ENCODE measurements at regions not wholly inside any gene's neighbourhood (a gene's known extent, or its start where the extent isn't known, plus 50 kb on each side); places are given as distances from the start of the nearest gene placed in this dataset.

DNA sequence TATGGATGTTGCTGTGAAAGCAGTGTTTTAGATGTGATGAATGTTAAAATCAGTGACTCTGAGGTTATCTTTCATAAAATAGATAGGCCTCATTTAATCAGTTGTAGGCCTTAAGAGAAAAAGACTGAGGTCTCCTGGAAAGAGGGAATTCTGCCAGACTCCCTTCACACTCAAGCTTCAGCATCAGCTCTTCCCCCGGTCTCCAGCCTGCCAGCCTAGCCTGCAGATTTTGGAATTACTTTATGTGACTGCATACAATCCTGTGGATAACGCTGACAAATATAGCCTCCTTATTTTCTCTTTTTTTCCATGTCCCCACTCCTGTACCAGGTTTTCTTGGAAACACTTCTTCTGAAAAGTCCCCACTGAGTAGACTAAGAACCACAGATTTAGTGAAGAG, 510.3 kb downstream of the GBE1 start:
- 89 to 94% (median 93%) methylated on average over 2 of the region's 2 CpGs for WGBS, 4 donors
- H3K4me1 ChIP-seq (replicated peaks in 1 of 2) = no peaks in the 10 kb centered on the region
- no peaks in the 10 kb centered on the region for H3K27me3 ChIP-seq
- DNase-seq = no peak
- H3K36me3 ChIP-seq (replicated peaks in 1 of 2) = no peaks in the 10 kb centered on the region
- no peak for TF ChIP-seq POLR2A (IDR thresholded peaks at IDR 0.05)
- TF ChIP-seq, protein P1, sequence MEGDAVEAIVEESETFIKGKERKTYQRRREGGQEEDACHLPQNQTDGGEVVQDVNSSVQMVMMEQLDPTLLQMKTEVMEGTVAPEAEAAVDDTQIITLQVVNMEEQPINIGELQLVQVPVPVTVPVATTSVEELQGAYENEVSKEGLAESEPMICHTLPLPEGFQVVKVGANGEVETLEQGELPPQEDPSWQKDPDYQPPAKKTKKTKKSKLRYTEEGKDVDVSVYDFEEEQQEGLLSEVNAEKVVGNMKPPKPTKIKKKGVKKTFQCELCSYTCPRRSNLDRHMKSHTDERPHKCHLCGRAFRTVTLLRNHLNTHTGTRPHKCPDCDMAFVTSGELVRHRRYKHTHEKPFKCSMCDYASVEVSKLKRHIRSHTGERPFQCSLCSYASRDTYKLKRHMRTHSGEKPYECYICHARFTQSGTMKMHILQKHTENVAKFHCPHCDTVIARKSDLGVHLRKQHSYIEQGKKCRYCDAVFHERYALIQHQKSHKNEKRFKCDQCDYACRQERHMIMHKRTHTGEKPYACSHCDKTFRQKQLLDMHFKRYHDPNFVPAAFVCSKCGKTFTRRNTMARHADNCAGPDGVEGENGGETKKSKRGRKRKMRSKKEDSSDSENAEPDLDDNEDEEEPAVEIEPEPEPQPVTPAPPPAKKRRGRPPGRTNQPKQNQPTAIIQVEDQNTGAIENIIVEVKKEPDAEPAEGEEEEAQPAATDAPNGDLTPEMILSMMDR (IDR thresholded peaks at IDR 0.05) = no peak
- H3K4me3 ChIP-seq = no peak overlapping the region
- no peaks in the 10 kb centered on the region for H3K9me3 ChIP-seq (replicated peaks in 1 of 3)
- H3K27ac ChIP-seq = no peak overlapping the region
- intact Hi-C loops (cut with DNase I) = no loop called here

DNA sequence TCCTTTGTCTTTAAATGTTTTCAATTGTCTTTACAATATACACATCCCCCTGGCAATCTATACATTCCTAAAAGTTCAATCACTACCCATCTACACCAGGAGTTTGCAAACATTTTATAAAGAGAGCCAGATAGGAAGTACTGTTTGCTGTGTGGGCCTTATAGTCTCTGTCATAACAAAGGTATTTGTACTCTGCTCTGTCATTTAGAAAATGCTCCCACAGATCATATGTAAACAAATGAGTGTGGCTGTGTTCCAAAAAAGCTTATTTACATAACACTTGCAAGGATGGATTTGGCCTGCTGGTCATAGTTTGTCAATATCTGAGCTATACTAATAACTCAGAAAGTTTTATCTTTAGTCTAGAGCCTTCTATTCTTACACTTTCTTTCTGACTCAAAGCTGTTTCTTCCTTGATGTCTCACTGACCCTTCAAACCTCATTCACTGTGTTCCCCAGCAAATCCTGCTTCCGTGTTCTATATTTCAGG, 511.9 kb downstream of the GBE1 start:
- Histone ChIP-seq H3K4me3 (no peak overlapping the region), H3K27me3 (no peaks in the 10 kb centered on the region), H3K36me3 (replicated peaks in 1 of 2) (no peaks in the 10 kb centered on the region), H3K27ac (no peak overlapping the region), H3K9me3 (replicated peaks in 1 of 3) (no peaks in the 10 kb centered on the region), H3K4me1 (replicated peaks in 1 of 2) (no peaks in the 10 kb centered on the region)
- intact Hi-C loops (cut with DNase I) = no loop called here
- no peak for DNase-seq
- TF ChIP-seq POLR2A (IDR thresholded peaks at IDR 0.05) = no peak
- TF ChIP-seq, protein P1 (IDR thresholded peaks at IDR 0.05) = no peak
- 65 to 91% (median 80%) methylated on average over 1 of the region's 1 CpG for WGBS, 4 donors

GRCh38 chr3:81245501-81245900, 515.9 kb downstream of the GBE1 start:
- Histone ChIP-seq H3K27me3 (no peaks in the 10 kb centered on the region), H3K4me1 (replicated peaks in 1 of 2) (no peaks in the 10 kb centered on the region), H3K36me3 (replicated peaks in 1 of 2) (no peaks in the 10 kb centered on the region), H3K9me3 (replicated peaks in 1 of 3) (no peaks in the 10 kb centered on the region), H3K4me3 (no peak overlapping the region), H3K27ac (no peak overlapping the region)
- DNase-seq = no peak
- TF ChIP-seq POLR2A (IDR thresholded peaks at IDR 0.05) = no peak
- TF ChIP-seq, protein P1 (IDR thresholded peaks at IDR 0.05) = no peak
- intact Hi-C loops (cut with DNase I) = no loop called here
- WGBS, 4 donors = 39 to 47% (median 43%) methylated on average over 3 of the region's 3 CpGs

GRCh38 chr3:81245043-81245442, 516.4 kb downstream of the GBE1 start:
- TF ChIP-seq POLR2A (IDR thresholded peaks at IDR 0.05) = no peak
- TF ChIP-seq, protein P1 (IDR thresholded peaks at IDR 0.05) = no peak
- intact Hi-C loops (cut with DNase I) = no loop called here
- Histone ChIP-seq H3K9me3 (replicated peaks in 1 of 3) (no peaks in the 10 kb centered on the region), H3K27ac (no peak overlapping the region), H3K4me1 (replicated peaks in 1 of 2) (no peaks in the 10 kb centered on the region), H3K27me3 (no peaks in the 10 kb centered on the region), H3K36me3 (replicated peaks in 1 of 2) (no peaks in the 10 kb centered on the region), H3K4me3 (no peak overlapping the region)
- 56 to 72% (median 62%) methylated on average over 2 of the region's 2 CpGs for WGBS, 4 donors
- no peak for DNase-seq
